ENCODE measurements at regions not wholly inside any gene's neighbourhood (a gene's known extent, or its start where the extent isn't known, plus 50 kb on each side); places are given as distances from the start of the nearest gene placed in this dataset.
A peak's percentile ranks its signal among the peaks of the same experiment; 100 is the strongest.

DNA sequence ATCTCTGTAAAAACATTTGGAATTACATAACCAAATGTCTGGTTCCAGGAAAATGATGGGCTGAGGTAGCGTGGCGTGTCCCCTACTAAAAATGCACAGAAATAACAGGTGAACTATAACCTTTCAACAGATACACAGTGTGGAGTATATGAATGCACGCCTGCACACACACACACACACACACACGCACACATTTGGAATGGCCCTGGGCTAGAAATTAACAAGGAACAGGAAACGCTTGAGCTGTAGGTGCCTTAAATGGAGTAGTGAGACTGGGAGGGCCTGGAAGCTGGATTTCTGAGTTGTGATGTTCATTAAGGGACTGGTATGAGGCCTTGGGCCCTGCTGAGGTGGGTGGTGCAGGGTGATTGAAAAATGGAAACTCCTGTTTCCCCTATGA, 246.5 kb upstream of the C1orf174 start:
- DNase-seq: no peak

DNA sequence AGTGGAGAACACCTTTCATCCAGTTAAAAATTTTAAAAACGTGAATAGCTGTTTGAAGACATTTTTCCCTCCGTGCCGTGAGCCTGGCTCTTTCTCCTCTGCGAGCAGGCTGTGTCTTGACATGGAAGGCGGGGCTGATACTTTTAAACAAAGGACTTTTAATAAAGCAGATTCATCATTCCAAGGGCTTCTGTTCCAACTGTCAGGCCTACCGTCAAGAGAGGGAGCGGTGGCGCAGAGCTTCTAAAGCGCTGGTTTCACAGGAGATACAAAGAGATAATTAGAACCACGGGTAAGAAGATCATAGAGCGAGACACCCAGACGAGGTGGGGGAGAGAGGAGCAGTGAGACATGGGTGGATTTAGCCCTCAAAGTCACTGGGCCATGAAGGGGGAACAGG, 247.4 kb upstream of the C1orf174 start:
- DNase-seq: no peak

DNA sequence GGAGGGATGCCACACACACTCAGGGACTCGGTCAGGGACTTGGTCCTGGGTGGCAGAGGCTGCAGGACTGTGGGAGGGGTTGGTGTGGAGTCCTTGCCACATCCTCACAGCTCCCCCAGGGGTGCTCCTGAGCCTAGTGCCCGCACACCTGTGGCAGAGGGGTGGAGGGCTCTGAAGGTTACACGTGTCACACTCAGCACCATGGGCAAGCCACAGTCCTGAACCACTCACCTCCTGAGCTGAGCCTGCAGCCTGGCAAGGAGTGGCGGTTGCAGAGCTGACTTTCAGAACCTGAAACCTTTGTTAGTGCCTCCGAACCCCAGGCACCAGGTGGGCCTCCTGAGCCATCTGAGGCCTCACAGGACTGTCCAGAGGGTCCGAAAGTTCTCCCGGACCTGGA, 249.2 kb upstream of the C1orf174 start:
- no peak for DNase-seq

DNA sequence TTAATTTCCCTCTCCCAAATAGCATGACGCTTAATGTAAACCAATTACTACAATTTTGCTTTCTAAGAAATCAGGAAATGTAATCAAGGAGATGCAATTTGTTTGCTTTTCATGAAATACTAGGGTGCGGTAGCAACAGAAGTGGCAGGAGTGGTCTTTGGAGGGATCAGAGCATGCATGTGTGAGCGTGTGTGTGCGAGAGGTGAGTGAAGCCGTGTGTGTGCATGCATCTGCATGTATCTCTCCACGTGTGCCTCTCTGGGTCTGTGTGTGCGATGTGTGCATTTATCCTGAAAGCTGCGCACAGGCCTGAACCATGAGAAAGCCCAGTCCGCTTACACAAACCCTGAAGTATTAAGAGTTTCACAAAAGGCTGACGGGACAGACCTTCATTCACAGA, 249.8 kb upstream of the C1orf174 start:
- DNase-seq: no peak

DNA sequence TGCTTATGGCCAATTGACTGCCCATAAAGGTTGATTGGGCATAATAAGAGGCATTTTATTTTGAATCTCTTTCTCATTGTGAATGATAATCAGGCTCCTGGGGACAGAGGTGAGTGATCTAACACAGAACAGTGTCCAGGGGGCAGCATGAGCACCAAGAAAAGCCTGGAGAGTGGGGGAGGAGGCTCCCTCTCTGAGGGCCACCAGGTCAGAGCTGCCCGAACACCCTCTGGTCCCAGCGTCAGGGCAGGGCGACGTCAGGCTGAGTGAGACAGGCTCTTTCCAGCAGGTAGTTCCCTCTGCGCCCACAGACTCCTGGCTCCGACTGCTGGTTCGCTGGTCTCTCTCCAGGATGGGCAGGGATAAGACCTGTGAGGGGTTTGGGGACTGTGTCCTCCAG, 250.2 kb upstream of the C1orf174 start:
- no peak for DNase-seq

DNA sequence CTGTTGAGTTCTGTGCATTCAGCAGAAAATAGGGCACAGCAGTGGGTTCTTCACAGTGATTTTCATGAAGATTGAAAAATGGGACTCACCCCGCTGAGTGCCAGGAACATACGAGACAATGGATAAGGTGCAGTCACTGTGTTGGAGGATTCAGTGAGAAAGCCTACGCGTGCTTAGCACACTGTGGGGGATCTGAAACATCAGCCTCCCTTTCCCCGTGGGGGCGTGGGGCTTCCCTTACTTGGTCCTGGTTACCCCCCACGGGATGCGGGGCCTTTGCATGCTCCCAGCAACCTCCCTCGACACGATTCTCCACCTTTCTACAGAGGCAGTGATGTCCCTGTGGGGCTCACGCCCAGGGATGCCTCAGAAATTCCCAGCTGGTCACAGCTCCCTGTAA, 252.2 kb upstream of the C1orf174 start:
- no peak for DNase-seq

DNA sequence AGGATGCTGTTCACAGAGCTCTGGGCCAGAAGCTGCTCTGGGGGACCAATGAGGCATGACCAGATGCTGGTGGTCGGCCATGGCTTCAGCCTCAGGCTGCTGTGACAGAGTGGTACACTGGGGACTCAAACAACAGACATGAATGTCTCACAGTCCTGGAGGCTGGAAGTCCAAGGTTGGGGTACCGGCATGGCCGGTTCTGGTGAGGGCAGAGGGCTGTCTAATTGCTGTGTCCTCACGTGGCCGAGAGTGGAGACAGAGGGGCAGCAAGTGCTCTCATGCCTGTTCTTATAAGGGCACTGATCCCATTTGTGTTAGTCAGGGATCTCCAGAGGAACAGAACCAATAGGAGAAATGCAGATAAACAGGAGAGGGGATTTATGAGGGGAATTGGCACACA, 253.5 kb upstream of the C1orf174 start:
- DNase-seq: no peak

DNA sequence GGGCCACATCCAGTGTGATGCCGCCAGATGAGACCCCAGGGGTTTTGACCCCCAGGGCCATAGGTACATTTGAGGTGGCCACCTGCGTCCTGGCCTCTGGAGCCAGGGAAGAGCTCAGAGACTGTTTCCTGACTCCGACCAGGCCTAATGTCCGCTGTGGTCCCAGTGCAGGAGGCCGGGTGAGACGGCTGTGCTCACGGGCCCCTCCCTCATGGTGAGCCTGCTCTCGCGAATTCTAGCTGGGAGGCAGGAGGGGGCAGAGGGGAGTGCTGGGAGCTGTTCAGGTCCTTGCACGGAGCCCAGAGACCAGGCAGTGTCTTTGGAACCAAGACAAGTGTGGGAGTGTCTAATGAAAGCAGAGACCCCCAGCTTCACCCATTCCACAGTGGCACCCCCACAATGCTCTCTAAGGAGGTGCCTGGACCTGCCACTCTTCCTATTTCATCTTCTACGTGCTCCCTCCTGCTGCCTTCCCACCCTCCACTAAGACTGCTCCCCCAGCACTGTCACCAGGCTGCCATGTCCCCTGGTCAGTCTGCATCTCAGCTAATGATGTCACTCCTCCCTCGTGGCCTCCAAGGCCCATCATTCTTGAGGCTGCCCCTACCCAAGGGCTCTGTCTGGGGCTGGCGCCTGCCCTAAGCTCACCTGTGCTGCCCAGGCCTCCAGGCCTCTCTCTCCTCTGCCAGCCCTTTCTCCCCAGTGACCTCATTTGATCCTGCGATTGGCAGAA, 256.3 kb upstream of the C1orf174 start:
- DNase-seq: no peak

DNA sequence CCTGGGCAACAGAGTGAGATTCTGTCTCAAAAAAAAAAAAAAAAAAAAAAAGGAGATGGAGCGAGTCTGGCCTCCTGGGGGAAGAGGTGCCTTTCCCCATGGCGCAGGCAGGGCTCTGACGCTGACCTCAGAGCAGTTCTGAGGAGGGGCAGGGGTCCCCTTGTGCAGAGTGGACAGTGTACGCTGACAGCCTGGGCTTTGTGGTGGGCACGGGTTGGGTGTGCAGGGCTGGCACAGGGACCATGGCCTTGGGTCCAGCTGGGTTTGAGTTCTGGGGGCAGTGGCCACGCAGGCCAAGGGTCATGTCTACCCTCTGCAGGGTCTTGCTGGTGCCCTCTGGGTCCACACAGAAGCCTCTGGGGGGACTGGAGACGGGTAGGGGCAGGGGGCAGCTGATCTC, 260.1 kb upstream of the C1orf174 start:
- no peak for DNase-seq

DNA sequence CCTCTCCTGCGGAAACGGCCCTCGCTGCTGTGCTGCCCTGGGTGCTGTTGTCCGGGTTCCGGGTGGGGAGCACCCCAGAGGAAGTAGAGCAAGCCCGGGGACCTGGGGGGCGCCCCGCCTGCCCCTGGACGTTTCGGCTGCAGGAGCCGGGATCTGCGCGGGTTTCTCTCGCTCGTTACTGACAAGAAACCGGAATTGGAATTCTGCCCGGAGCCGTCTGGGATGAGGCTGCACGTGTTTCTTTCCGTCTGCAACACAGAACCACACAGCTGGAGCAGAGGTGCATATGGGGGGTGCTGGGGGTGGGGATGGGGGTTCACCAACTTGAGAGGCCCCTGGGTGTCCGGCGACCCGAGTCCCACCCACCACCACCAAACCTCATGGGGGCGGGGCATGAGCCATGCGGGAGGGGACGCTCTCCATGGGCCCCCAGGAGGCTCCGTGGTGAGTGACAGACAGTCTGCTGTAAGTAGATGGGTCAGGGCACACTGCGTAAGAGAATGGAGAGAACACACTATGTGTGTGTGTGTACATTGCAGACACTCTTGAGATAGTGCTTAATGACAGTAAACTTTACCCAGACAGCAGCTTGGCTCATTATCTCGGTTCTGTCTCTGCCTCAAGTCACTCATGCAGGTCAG, 261.4 kb upstream of the C1orf174 start:
- no peak for DNase-seq

DNA sequence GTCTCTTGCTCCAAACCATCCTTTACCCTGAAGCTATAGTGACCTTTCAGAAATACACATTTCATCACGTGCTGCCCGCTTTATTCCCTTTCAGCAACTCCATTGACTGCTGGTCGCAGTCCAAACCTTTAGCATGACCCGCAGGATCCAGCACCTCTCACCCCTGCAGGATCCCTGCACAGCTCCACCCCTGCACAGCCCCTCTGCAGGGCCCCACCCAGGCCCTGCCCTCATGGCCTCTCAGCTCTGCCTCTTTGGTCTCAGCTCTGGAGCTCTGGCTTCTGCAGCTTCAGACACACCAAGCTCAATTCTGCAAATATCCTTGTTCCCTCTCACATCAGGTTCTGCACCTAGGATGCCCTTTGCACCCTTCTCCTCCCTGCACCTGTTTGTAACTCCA, 264.9 kb upstream of the C1orf174 start:
- DNase-seq: no peak

DNA sequence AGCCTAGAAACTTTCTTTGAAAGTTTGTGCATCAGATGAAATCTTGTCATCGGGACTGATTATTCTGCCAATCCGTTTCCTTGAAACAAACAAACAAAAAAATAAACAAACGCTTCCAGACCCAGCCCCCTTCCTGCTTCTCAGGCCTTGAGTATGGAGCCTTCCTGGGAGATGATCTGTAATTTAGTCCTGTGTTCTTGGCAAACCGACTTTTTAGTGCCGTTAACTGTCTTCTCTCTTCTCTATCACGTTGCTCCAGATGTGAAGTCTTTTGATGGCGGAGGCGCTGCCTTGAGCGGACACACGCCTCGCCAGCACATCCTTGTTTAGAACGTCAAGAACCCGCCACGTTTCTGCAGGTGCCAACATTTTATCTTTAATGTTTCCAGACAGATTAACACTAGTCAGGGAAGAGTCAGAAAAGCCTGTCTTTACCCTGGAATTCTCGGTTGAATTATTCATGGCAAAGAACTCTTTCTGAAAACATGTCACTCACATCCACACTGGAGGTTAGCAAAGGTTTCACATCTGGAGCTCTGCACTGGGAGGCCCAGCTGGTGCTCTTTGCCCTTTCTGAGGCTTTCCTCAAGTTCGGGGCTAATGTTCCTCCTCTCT, 265.7 kb upstream of the C1orf174 start:
- DNase-seq: no peak

DNA sequence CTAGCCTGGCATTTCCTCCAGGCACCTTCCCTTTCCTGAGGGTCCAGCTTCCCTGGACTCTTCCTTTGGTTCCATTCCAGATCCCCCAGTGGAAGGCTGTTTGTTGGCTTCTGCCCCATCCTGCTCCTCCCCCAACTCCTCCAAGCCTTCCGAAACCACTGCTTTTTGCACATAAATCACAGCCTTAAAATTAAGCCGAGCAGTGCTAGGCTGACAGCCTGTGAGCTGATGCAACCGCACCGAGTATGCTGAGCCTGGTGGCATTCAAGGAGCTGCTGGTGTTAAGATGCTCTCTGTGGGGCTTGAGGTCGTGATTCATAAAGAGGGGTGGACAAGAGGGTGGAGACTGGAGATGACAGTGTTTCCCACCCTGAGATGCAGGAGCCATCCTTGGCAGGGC, 266.6 kb upstream of the C1orf174 start:
- no peak for DNase-seq

DNA sequence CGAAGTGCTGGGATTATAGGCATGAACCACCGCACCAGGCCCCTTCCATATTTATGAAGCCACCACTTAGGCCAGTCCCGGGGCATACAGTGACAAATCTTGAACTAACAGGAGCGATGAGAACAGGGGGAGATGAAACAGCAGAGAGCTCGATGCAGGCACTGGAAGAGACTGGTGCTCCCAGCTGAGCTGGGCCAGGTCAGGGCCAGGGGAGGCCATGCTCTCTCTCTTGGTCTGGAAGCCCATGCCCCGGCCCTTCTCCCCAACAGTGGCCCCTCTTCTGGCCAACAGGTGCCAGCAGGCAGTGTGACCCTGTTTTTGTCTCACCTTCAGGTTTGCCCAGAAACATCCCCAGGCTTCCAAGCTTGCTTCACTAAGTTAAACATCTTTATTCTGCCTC, 269.9 kb upstream of the C1orf174 start:
- DNase-seq: no peak

DNA sequence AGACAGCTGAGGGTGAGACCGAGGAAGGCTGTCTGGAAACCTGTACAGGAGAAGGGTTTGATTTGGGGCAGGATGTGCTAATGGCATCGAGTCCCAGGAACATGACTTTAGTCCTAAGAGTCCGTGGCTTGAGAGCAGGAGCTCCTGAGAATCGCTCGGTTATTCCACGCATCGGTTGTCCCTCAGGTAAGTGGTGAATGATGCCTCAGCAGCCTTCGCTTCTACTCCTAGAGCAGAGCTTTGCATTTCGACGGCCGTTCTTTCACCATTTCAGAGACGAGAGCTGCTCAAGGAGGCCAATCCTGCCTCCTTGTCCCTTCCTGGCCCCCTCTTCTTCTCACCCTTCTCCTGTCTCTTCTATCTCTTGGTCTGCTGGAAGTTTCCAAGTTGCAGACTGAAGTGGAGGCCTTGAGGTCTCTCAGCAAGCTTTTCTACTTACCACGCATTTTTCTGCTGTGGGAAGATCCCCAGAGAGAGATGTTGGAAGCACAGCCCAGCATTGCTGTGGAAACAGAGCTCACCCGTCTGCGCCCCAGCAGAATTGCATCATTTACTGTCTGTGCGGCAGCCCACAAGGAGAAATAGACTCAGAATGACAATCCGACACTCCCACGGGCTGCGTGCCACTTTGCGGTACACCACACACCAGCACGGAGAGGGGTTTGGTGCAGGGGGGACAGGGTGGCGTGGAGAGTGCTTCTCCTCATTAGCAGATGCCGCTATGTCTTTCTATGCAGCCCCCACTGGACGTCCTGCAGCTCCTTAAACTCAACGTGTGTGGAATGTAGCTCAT, 270.7 kb upstream of the C1orf174 start:
- DNase-seq: no peak

DNA sequence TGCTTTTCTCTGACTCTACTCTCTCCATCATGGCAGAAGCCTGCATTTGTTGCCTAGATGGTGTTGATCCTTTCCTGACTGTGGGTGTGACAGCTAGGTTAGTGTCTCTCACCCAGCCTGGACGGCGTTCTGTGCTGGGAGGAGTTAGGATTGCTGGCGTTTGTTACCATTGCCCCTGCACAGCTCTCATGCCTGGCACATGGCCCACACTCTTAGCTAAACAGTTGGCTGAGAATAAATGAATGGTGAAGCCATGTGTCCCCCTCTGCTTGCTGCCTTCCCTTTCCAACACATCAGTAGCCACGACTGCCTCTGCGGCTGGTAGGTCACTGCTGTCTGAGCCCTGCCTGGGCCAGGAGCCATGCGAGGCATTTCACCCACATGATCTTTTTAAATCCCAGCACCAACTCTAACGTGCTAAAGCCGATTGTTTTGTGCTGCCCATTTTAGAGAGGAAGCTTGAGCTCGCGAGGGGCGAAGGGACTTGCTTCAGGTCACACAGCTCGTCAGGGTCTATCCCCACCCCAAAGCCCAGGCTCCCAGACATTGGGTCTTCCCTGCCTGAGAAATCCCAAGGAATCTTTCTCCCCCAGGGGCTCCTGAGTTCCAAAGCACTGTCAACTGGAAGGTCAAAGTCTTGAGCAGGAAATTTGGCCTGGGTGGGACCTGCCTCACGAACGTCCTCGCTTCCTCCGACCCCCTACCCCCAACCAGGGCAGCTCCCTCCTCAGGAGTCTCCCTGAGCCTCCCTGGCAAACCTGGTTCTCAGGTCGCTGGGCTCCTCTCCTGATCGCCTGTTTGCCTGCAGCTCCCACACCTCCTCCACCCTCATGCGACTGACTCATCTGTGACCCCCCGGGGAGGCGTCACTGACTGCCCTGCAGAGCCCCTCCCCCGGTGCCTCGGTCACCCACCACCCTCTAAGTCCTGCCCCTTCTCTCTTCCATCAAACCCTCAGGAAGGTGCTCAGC, 271.7 kb upstream of the C1orf174 start:
- DNase-seq: no peak

DNA sequence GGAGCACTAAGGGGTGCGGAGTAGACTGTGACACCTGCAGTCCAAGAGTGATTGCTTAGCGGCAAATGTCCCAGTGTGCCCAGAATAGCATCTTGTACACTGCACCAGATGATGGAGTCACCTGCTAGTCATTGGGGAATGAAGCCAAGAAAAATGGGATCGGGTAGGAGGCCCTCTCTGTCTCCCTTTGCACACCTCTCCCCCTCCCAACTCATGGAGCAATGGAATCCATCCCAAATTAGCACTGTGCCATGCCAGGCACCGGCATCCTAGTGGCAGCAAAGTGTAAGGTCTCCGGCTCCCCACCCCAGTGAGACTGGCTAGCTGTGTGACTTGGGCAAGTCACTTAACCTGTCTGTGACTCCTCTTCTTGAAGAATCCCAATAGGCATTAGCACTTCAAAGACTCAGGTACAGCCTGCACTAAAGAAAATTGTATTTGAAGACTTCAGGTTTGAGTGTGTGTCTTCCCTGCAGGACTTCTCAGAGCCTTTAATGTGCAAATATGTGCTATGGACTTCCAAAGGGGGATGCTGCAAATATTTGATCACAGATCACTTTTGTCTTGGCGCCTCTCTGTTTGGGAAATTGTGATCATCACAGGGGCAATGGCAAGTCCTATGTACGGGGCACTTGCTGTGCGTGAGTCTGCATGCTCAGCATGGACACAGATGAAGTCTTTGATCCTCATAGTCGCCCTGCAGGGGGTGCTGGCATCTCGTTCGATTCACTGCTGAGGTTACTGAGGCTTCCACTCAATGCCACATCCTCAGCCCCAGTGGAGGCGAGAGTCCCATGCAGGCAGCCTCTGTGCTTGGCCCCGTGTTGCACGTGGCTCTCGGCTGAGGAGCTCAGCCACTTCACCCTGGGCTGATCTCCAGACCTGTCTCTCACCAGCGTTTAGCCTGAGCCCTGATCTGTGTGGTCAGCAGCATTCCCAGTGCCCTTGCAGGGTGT, 272.9 kb upstream of the C1orf174 start:
- peak; percentile 40 for DNase-seq

DNA sequence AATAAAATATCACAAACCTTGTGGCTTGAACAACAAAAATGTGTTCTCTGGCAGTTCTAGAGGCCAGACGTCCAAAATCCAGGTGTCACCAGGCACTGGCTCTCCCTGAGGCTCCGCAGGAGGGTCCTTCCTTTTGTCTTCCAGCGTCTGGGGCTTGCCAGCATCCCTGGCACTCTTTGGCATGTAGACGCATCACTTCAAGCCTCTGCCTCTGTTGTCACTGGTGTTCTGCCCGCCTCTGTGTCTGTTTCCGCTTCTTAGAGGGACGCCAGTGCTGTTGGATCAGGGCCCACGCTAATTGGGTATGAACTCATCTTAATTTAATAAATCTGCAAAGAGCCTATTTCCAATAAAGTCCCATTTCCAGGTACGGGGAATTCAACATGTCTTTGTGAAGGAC, 273.7 kb upstream of the C1orf174 start:
- DNase-seq: no peak

DNA sequence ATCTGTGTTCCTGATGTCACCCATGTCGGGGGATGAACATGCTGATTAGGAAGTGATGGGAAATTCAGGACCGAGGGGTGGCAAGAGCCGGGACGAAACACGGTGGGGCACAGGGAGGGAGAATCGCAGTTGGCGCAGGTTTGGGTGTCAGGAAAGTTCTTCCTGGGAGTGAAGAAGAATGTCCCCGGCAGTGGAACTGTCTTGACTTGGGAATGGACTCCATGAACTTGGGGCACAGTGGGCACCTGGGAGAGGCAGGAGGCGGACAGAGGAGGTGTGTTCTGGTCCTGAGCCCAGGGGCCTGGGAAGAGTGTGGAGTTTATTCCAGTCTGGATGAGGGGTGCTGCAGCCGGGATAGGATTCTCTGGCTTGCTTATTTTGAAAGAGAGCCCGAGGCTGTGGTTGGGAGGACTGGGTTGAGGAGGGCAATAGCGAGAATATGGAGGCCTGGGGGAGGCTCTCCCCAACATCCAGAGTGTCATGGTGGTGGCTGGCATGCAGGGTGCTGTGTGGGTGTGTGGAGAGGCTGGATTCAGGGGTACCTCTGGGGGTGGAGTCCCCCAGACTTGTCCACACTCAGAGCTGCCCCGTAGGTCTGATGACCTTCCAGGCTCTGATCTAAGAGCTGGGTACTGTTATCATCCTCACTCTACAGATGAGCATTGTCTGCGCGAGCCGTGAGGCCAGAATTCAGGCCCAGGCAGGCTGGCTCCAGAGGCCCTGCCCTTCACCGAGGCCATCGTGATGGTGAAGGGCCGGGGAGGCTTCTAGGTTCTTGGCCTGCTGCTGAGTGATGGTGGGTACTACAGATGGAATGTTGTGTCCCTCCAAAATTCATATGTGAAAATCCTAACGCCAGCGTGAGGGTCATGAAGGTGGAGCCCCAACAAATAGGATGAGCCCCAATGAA, 274.5 kb upstream of the C1orf174 start:
- DNase-seq: no peak
